ENCODE measurements at regions not wholly inside any gene's neighbourhood (a gene's known extent, or its start where the extent isn't known, plus 50 kb on each side); places are given as distances from the start of the nearest gene placed in this dataset.
A peak's percentile ranks its signal among the peaks of the same experiment; 100 is the strongest.

- peaks cover 48% of the 10 kb centered on the region for H3K4me1 Mint-ChIP-seq (ENCODE audit: low read depth)
- no peaks in the 10 kb centered on the region for H3K9me3 Mint-ChIP-seq
- peak overlapping the region; percentile 81 for H3K4me3 Mint-ChIP-seq (ENCODE audit: low read depth)
- intact Hi-C loops (cut with micrococcal nuclease), result loop anchor here (1.0 to 10.0 kb wide), 4 partner anchors 58 to 184 kb away; partner anchors contain the start of gene FUT8
- no peaks in the 10 kb centered on the region for H3K36me3 Mint-ChIP-seq (ENCODE audit: low read depth)
- no peaks in the 10 kb centered on the region for H3K27me3 Mint-ChIP-seq (ENCODE audit: low read depth)
- H3K27ac Mint-ChIP-seq, result peak overlapping the region; percentile 90
- no peak for DNase-seq (ENCODE audit: low spot score)
Observed at GRCh38 chr14:65228956-65229747, 126.8 kb upstream of the MAX start.

- Mint-ChIP-seq H3K36me3 (ENCODE audit: low read depth) (no peaks in the 10 kb centered on the region), H3K9me3 (no peaks in the 10 kb centered on the region), H3K27me3 (ENCODE audit: low read depth) (no peaks in the 10 kb centered on the region), H3K27ac (peak overlapping the region; percentile 90), H3K4me3 (ENCODE audit: low read depth) (peak overlapping the region; percentile 81), H3K4me1 (ENCODE audit: low read depth) (peaks cover 42% of the 10 kb centered on the region)
- no peak for DNase-seq (ENCODE audit: low spot score)
- intact Hi-C loops (cut with micrococcal nuclease), result loop anchor here (2.0 to 10.0 kb wide), 3 partner anchors 57 to 183 kb away; partner anchors contain the start of gene FUT8
Observed at GRCh38 chr14:65229748-65230728, 127.7 kb upstream of the MAX start.

GRCh38 chr14:65231286-65231980 lies 129.1 kb upstream of the MAX start:
- intact Hi-C loops (cut with micrococcal nuclease), result no loop called here
- no peak overlapping the region for H3K27ac Mint-ChIP-seq
- no peaks in the 10 kb centered on the region for H3K36me3 Mint-ChIP-seq (ENCODE audit: low read depth)
- H3K27me3 Mint-ChIP-seq (ENCODE audit: low read depth), result no peaks in the 10 kb centered on the region
- no peak overlapping the region for H3K4me3 Mint-ChIP-seq (ENCODE audit: low read depth)
- H3K9me3 Mint-ChIP-seq, result no peaks in the 10 kb centered on the region
- no peak for DNase-seq (ENCODE audit: low spot score)
- peaks cover 30% of the 10 kb centered on the region for H3K4me1 Mint-ChIP-seq (ENCODE audit: low read depth)

GRCh38 chr14:65234752-65235361 lies 132.5 kb upstream of the MAX start:
- Mint-ChIP-seq H3K27me3 (ENCODE audit: low read depth) (no peaks in the 10 kb centered on the region), H3K4me1 (ENCODE audit: low read depth) (peaks cover 10% of the 10 kb centered on the region), H3K27ac (no peak overlapping the region), H3K36me3 (ENCODE audit: low read depth) (no peaks in the 10 kb centered on the region), H3K4me3 (ENCODE audit: low read depth) (no peak overlapping the region), H3K9me3 (no peaks in the 10 kb centered on the region)
- intact Hi-C loops (cut with micrococcal nuclease), result no loop called here
- no peak for DNase-seq (ENCODE audit: low spot score)

- Mint-ChIP-seq H3K4me1 (ENCODE audit: low read depth) (peaks cover 10% of the 10 kb centered on the region), H3K9me3 (no peaks in the 10 kb centered on the region), H3K27me3 (ENCODE audit: low read depth) (no peaks in the 10 kb centered on the region), H3K27ac (no peak overlapping the region), H3K36me3 (ENCODE audit: low read depth) (no peaks in the 10 kb centered on the region), H3K4me3 (ENCODE audit: low read depth) (no peak overlapping the region)
- DNase-seq (ENCODE audit: low spot score), result no peak
- intact Hi-C loops (cut with micrococcal nuclease), result no loop called here
Observed at GRCh38 chr14:65237023-65237814, 134.9 kb upstream of the MAX start.

- DNase-seq (ENCODE audit: low spot score), result no peak
- H3K36me3 Mint-ChIP-seq (ENCODE audit: low read depth), result no peaks in the 10 kb centered on the region
- H3K27me3 Mint-ChIP-seq (ENCODE audit: low read depth), result no peaks in the 10 kb centered on the region
- H3K9me3 Mint-ChIP-seq, result no peaks in the 10 kb centered on the region
- no peak overlapping the region for H3K27ac Mint-ChIP-seq
- intact Hi-C loops (cut with micrococcal nuclease), result no loop called here
- no peak overlapping the region for H3K4me3 Mint-ChIP-seq (ENCODE audit: low read depth)
- peaks cover 10% of the 10 kb centered on the region for H3K4me1 Mint-ChIP-seq (ENCODE audit: low read depth)
Observed at GRCh38 chr14:65237941-65238340, 135.6 kb upstream of the MAX start.

GRCh38 chr14:65238456-65238855 lies 136.1 kb upstream of the MAX start:
- H3K4me1 Mint-ChIP-seq (ENCODE audit: low read depth), result peaks cover 7% of the 10 kb centered on the region
- intact Hi-C loops (cut with micrococcal nuclease), result no loop called here
- H3K9me3 Mint-ChIP-seq, result no peaks in the 10 kb centered on the region
- H3K36me3 Mint-ChIP-seq (ENCODE audit: low read depth), result no peaks in the 10 kb centered on the region
- no peak overlapping the region for H3K27ac Mint-ChIP-seq
- DNase-seq (ENCODE audit: low spot score), result no peak
- no peaks in the 10 kb centered on the region for H3K27me3 Mint-ChIP-seq (ENCODE audit: low read depth)
- H3K4me3 Mint-ChIP-seq (ENCODE audit: low read depth), result no peak overlapping the region

- H3K27ac Mint-ChIP-seq, result no peak overlapping the region
- DNase-seq (ENCODE audit: low spot score), result no peak
- no peaks in the 10 kb centered on the region for H3K27me3 Mint-ChIP-seq (ENCODE audit: low read depth)
- H3K4me1 Mint-ChIP-seq (ENCODE audit: low read depth), result peaks cover 7% of the 10 kb centered on the region
- no peaks in the 10 kb centered on the region for H3K36me3 Mint-ChIP-seq (ENCODE audit: low read depth)
- no peak overlapping the region for H3K4me3 Mint-ChIP-seq (ENCODE audit: low read depth)
- no peaks in the 10 kb centered on the region for H3K9me3 Mint-ChIP-seq
- intact Hi-C loops (cut with micrococcal nuclease), result no loop called here
Observed at GRCh38 chr14:65239143-65239937, 137.0 kb upstream of the MAX start.

GRCh38 chr14:65239938-65240296 lies 137.6 kb upstream of the MAX start:
- peaks cover 7% of the 10 kb centered on the region for H3K4me1 Mint-ChIP-seq (ENCODE audit: low read depth)
- intact Hi-C loops (cut with micrococcal nuclease), result no loop called here
- DNase-seq (ENCODE audit: low spot score), result no peak
- no peak overlapping the region for H3K27ac Mint-ChIP-seq
- no peaks in the 10 kb centered on the region for H3K27me3 Mint-ChIP-seq (ENCODE audit: low read depth)
- no peaks in the 10 kb centered on the region for H3K36me3 Mint-ChIP-seq (ENCODE audit: low read depth)
- H3K4me3 Mint-ChIP-seq (ENCODE audit: low read depth), result no peak overlapping the region
- no peaks in the 10 kb centered on the region for H3K9me3 Mint-ChIP-seq

- intact Hi-C loops (cut with micrococcal nuclease), result no loop called here
- no peak for DNase-seq (ENCODE audit: low spot score)
- no peaks in the 10 kb centered on the region for H3K27me3 Mint-ChIP-seq (ENCODE audit: low read depth)
- H3K36me3 Mint-ChIP-seq (ENCODE audit: low read depth), result no peaks in the 10 kb centered on the region
- H3K9me3 Mint-ChIP-seq, result no peaks in the 10 kb centered on the region
- no peak overlapping the region for H3K4me3 Mint-ChIP-seq (ENCODE audit: low read depth)
- peaks cover 7% of the 10 kb centered on the region for H3K4me1 Mint-ChIP-seq (ENCODE audit: low read depth)
- H3K27ac Mint-ChIP-seq, result peak overlapping the region; percentile 1
Observed at GRCh38 chr14:65241125-65241752, 138.9 kb upstream of the MAX start.

GRCh38 chr14:65242732-65243134 lies 140.4 kb upstream of the MAX start:
- no peak for DNase-seq (ENCODE audit: low spot score)
- Mint-ChIP-seq H3K27me3 (ENCODE audit: low read depth) (no peaks in the 10 kb centered on the region), H3K4me1 (ENCODE audit: low read depth) (peaks cover 7% of the 10 kb centered on the region), H3K9me3 (no peaks in the 10 kb centered on the region), H3K27ac (no peak overlapping the region), H3K4me3 (ENCODE audit: low read depth) (no peak overlapping the region), H3K36me3 (ENCODE audit: low read depth) (no peaks in the 10 kb centered on the region)
- intact Hi-C loops (cut with micrococcal nuclease), result no loop called here
